HCT116 (cell line): ENCODE measurements at regions not wholly inside any gene's neighbourhood (a gene's known extent, or its start where the extent isn't known, plus 50 kb on each side); places are given as distances from the start of the nearest gene placed in this dataset.

ENCODE experiments used
- ATAC-seq: fragments of 200-7000 bp; cut with Tn5 transposase; 2 replicates; pipeline ENCODE4 v1.9.1; 2020; ENCODE audit warnings: mild to moderate bottlenecking, moderate library complexity
- BruUV-seq: library from RNA; stranded (reverse); fragments of 400-500 nt; replicated peaks from 2 replicates; lab custom pipeline; 2021; lab: Mats Ljungman, UMichigan
- CTCF ChIA-PET: fragments of 300-600 bp; sonication (Branson Sonifier 250); formaldehyde crosslinking; loops from one replicate; lab custom pipeline; 2021; ENCODE audit warnings: antibody characterized with exemption; lab: Charles Lee
- POLR2A ChIA-PET: fragments of 300-600, 350-600 bp; sonication (Branson Sonifier 250); formaldehyde crosslinking; loops from one replicate; lab custom pipeline; 2021; ENCODE audit warnings: antibody characterized with exemption; lab: Charles Lee
- RAD21 ChIA-PET, 2 experiments: fragments of 300-600 bp; sonication (Branson Sonifier 250); formaldehyde crosslinking; loops; one replicate each; lab custom pipeline; 2023; ENCODE audit warnings: low total read pairs in 2 of 2; ENCODE audit not compliant: uncharacterized antibody in 2 of 2, unreplicated experiment in 2 of 2, low non-redundant PET in 1 of 2; lab: Charles Lee
- DNase-seq: peaks from one replicate; pipeline ENCODE4 v3.0.0-alpha.2; 2010; ENCODE audit warnings: low read depth, low spot score
- H2AFZ ChIP-seq: fragments of 200-600 bp; shearing (Covaris generic), sonication (generic); 2 replicates; pipeline ENCODE4 v1.6.1; 2017; ENCODE audit warnings: low read depth, mixed run types, mixed read lengths, antibody characterized with exemption, low read length; ENCODE audit not compliant: poor library complexity, severe bottlenecking
- H3K27ac ChIP-seq: 2 replicates; pipeline ENCODE4 v1.5.1; 2012; ENCODE audit warnings: low read depth, low read length
- H3K27me3 ChIP-seq: fragments of 200-600 bp; sonication (generic); 2 replicates; pipeline ENCODE4 v1.6.1; 2016; ENCODE audit warnings: mixed run types, low read length, mixed read lengths; ENCODE audit not compliant: insufficient read depth
- H3K36me3 ChIP-seq, 2 experiments: fragments of 200-500 bp in 1 of 2; fragments of 200-600 bp in 1 of 2; sonication (Bioruptor generic) in 1 of 2; sonication (generic) in 1 of 2; 2 replicates each; pipeline versions ENCODE4 v1.5.1 to v1.6.1; 2014 to 2016; ENCODE audit warnings: low read length in 2 of 2, inconsistent platforms in 1 of 2, mixed read lengths in 1 of 2, mixed run types in 1 of 2; ENCODE audit not compliant: insufficient read depth in 2 of 2, control insufficient read depth in 1 of 2
- H3K4me1 ChIP-seq, 2 experiments: fragments of 200-600 bp in 1 of 2; sonication (generic) in 1 of 2; 2 replicates each; pipeline versions ENCODE4 v1.5.1 to v1.6.1; 2012 to 2017; ENCODE audit warnings: low read length in 2 of 2, inconsistent platforms in 1 of 2, mild to moderate bottlenecking in 1 of 2, mixed read lengths in 1 of 2, mixed run types in 1 of 2, moderate library complexity in 1 of 2; ENCODE audit not compliant: insufficient read depth in 2 of 2, control insufficient read depth in 1 of 2
- H3K4me2 ChIP-seq: fragments of 200-600 bp; sonication (generic); 2 replicates; pipeline ENCODE4 v1.6.1; 2017; ENCODE audit warnings: mixed run types, low read length, mixed read lengths
- H3K4me3 ChIP-seq, 2 experiments: fragments of 200-600 bp in 1 of 2; sonication (generic) in 1 of 2; replicated peaks in 1 of 2; 2 replicates each; pipeline ENCODE4 v1.5.1; 2011 to 2016; ENCODE audit warnings: low read length in 2 of 2, control low read depth in 1 of 2, low read depth in 1 of 2, mild to moderate bottlenecking in 1 of 2, mixed read lengths in 1 of 2, mixed run types in 1 of 2
- H3K79me2 ChIP-seq: fragments of 200-600 bp; sonication (generic); 2 replicates; pipeline ENCODE4 v1.6.1; 2017; ENCODE audit warnings: mild to moderate bottlenecking, mixed run types, low read length, moderate library complexity, mixed read lengths; ENCODE audit not compliant: insufficient read depth
- H3K9ac ChIP-seq: fragments of 200-600 bp; sonication (generic); 2 replicates; pipeline ENCODE4 v1.6.1; 2016; ENCODE audit warnings: low read length, mixed read lengths
- H3K9me2 ChIP-seq: fragments of 200-600 bp; sonication (generic), shearing (Covaris generic); 2 replicates; pipeline ENCODE4 v1.6.1; 2017; ENCODE audit warnings: mixed run types, mild to moderate bottlenecking, moderate library complexity; ENCODE audit not compliant: insufficient read depth
- H3K9me3 ChIP-seq, 2 experiments: fragments of 200-500 bp in 1 of 2; fragments of 200-600 bp in 1 of 2; sonication (Bioruptor generic) in 1 of 2; sonication (generic) in 1 of 2; 2 replicates each; pipeline ENCODE4 v1.6.1; 2014 to 2017; ENCODE audit warnings: low read length in 2 of 2, mixed read lengths in 2 of 2, inconsistent platforms in 1 of 2, low read depth in 1 of 2, mild to moderate bottlenecking in 1 of 2, mixed run types in 1 of 2, moderate library complexity in 1 of 2; ENCODE audit not compliant: control insufficient read depth in 1 of 2, insufficient read depth in 1 of 2
- H4K20me1 ChIP-seq: fragments of 200-600 bp; sonication (generic), shearing (Covaris generic); 2 replicates; pipeline ENCODE4 v1.6.1; 2017; ENCODE audit warnings: mixed run types, mild to moderate bottlenecking, moderate library complexity; ENCODE audit not compliant: insufficient read depth
- EGR1 ChIP-seq: IDR thresholded peaks from 2 replicates; pipeline ENCODE4 v1.6.1; 2012; ENCODE audit warnings: low read depth
- ELF1 ChIP-seq: IDR thresholded peaks from 2 replicates; pipeline ENCODE4 v1.6.1; 2012; ENCODE audit warnings: low read depth, borderline replicate concordance
- EZH2 ChIP-seq: fragments of 200-600 bp; sonication (generic); IDR thresholded peaks from 2 replicates; pipeline ENCODE4 v1.6.1; 2017; ENCODE audit warnings: antibody characterized with exemption, mixed run types
- EZH2phosphoT487 ChIP-seq: fragments of 200-600 bp; IDR thresholded peaks from 2 replicates; pipeline ENCODE4 v1.6.1; 2018; ENCODE audit warnings: antibody characterized with exemption, borderline replicate concordance
- POLR2A ChIP-seq: IDR thresholded peaks from 2 replicates; pipeline ENCODE4 v1.7.0; 2011; ENCODE audit warnings: borderline replicate concordance; ENCODE audit not compliant: insufficient read depth, insufficient read length; ENCODE audit errors: extremely low read depth
- SIN3A ChIP-seq: IDR thresholded peaks from 2 replicates; pipeline ENCODE4 v1.6.1; 2012; ENCODE audit warnings: low read depth
- SRF ChIP-seq: IDR thresholded peaks from 2 replicates; pipeline ENCODE4 v1.6.1; 2012; ENCODE audit warnings: low read depth
- TCF7L2 ChIP-seq: IDR thresholded peaks from 2 replicates; pipeline ENCODE4 v1.7.0; 2011; ENCODE audit warnings: borderline replicate concordance, inconsistent platforms; ENCODE audit not compliant: insufficient read depth, insufficient read length; ENCODE audit errors: extremely low read depth
- ZFX ChIP-seq: fragments of 450-650 bp; IDR thresholded peaks from 2 replicates; pipeline ENCODE4 v1.6.1; 2017
- ZNF274 ChIP-seq: fragments of 200-500 bp; sonication (Bioruptor generic); IDR thresholded peaks from 2 replicates; pipeline ENCODE4 v1.6.1; 2014; ENCODE audit warnings: mild to moderate bottlenecking, low read depth, low read length, inconsistent platforms
- intact Hi-C: fragments of 100-400 bp; cut with micrococcal nuclease; formaldehyde crosslinking; loops from 2 replicates; pipeline ENCODE4 v1.10.0; 2022
- TF ChIP-seq, protein P1 (sequence below), 3 experiments: fragments of 200-600 bp in 1 of 3; sonication (generic) in 1 of 3; IDR thresholded peaks in 2 of 3; conservative IDR thresholded peaks in 1 of 3; 2 replicates each; pipeline ENCODE4 v1.5.1; 2012 to 2017; ENCODE audit warnings: low read depth in 2 of 3, low read length in 2 of 3, antibody characterized with exemption in 1 of 3, borderline replicate concordance in 1 of 3, control low read depth in 1 of 3, mild to moderate bottlenecking in 1 of 3, mixed read lengths in 1 of 3, mixed run types in 1 of 3, moderate library complexity in 1 of 3; ENCODE audit not compliant: insufficient read depth in 1 of 3

DNA sequence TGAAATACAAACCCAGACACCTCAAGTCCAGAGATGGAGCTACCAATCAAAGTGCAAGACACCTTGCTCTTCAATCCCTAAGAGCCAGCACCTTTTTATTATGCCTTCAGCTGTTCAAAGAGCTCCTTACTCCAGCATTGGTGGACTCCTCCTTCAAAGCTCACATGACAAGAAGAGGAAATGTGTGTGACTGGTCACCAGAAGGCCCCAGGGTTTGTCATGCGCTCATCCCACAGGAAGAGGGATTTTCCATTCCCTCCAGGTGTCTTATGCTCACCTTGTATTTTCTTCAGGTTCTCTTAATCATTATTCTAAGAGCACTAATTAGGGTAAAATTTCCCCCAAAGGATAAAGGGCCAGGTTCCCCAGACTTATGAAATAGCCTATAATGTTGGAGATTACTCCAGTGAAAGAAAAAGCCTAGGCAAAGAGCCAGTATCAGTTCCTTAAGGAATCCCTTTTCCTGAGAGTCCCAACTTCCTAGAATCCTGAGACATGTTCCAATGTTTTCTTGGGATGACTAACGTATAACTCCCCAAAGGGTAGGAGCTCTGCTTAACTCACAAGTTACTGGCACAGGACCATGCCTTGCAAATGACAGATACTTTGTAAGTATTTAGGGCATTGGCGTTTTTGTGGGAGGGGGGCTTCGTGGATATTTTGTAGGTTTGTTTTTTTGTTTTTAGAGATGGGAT lies 56.9 kb upstream of the SOX9 start:
- Histone ChIP-seq H3K79me2 (no peaks in the 10 kb centered on the region), H3K9me3 (no peaks in the 10 kb centered on the region), H3K4me1 (no peaks in the 10 kb centered on the region), H4K20me1 (no peaks in the 10 kb centered on the region), H3K9ac (no peak overlapping the region), H3K4me3 (no peak overlapping the region), H3K27ac (no peak overlapping the region), H3K27me3 (no peaks in the 10 kb centered on the region), H2AFZ (no peak overlapping the region), H3K9me2 (no peaks in the 10 kb centered on the region), H3K36me3 (no peaks in the 10 kb centered on the region), H3K4me2 (no peak overlapping the region)
- DNase-seq (no peak), ATAC-seq (no peak)
- intact Hi-C loops = no loop called here
- CTCF ChIA-PET = interaction anchor here (1.0 kb wide), 1 partner anchor 603 kb away, joined by 3 read pairs; no protein-coding TSS in a partner anchor
- RAD21 ChIA-PET = no interaction called here
- TF ChIP-seq SIN3A (no peak), POLR2A (no peak), EZH2phosphoT487 (no peak), ZNF274 (no peak), ZFX (no peak), EZH2 (no peak), ELF1 (no peak), SRF (no peak), EGR1 (no peak), TCF7L2 (no peak)
- TF ChIP-seq, protein P1, sequence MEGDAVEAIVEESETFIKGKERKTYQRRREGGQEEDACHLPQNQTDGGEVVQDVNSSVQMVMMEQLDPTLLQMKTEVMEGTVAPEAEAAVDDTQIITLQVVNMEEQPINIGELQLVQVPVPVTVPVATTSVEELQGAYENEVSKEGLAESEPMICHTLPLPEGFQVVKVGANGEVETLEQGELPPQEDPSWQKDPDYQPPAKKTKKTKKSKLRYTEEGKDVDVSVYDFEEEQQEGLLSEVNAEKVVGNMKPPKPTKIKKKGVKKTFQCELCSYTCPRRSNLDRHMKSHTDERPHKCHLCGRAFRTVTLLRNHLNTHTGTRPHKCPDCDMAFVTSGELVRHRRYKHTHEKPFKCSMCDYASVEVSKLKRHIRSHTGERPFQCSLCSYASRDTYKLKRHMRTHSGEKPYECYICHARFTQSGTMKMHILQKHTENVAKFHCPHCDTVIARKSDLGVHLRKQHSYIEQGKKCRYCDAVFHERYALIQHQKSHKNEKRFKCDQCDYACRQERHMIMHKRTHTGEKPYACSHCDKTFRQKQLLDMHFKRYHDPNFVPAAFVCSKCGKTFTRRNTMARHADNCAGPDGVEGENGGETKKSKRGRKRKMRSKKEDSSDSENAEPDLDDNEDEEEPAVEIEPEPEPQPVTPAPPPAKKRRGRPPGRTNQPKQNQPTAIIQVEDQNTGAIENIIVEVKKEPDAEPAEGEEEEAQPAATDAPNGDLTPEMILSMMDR (IDR thresholded peaks at IDR 0.05 in 2 of 3, conservative IDR thresholded peaks at IDR 0.05 in 1 of 3; ENCODE audit: borderline replicate concordance in 1 of 3, insufficient read depth in 1 of 3, low read depth in 2 of 3, low read length in 2 of 3) = no peak
- BruUV-seq = no TSS peak
- POLR2A ChIA-PET = no interaction called here
